ENCODE measurements at regions not wholly inside any gene's neighbourhood (a gene's known extent, or its start where the extent isn't known, plus 50 kb on each side); places are given as distances from the start of the nearest gene placed in this dataset.

DNA sequence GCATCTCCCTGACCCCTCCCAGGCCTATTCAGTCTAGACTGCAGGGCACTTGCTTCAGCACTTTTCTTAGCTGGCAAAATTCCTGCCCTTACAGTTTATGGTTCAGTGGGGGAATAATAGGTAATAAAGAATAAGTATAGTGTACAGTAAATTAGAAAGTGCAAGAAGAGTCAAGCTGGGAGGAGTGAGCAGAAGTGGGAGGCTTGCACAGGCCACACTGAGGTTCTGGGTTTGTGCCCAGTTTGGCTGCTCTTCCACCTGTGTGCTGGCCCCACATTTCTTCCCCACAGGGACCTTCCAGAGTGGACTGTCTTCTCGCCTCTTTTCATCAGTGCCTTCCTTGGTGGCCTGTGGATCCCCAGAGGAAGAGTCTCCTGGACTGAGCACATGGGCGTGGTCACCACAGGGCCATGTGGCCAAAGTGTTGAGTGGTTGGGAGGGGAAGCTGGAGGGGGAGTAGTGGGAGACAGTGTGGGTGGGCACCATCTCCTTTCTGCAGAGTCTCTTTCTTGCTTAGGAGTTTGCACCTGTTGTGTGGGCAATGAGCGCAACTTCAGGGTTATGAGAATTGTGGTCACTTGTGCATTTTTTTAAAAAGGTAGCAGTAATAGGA, 128.6 kb upstream of the ZSWIM2 start:
- TF ChIP-seq, protein P1, sequence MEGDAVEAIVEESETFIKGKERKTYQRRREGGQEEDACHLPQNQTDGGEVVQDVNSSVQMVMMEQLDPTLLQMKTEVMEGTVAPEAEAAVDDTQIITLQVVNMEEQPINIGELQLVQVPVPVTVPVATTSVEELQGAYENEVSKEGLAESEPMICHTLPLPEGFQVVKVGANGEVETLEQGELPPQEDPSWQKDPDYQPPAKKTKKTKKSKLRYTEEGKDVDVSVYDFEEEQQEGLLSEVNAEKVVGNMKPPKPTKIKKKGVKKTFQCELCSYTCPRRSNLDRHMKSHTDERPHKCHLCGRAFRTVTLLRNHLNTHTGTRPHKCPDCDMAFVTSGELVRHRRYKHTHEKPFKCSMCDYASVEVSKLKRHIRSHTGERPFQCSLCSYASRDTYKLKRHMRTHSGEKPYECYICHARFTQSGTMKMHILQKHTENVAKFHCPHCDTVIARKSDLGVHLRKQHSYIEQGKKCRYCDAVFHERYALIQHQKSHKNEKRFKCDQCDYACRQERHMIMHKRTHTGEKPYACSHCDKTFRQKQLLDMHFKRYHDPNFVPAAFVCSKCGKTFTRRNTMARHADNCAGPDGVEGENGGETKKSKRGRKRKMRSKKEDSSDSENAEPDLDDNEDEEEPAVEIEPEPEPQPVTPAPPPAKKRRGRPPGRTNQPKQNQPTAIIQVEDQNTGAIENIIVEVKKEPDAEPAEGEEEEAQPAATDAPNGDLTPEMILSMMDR (IDR thresholded peaks at IDR 0.05), result no peak
- TF ChIP-seq POLR2A (IDR thresholded peaks at IDR 0.05), result no peak
- TF ChIP-seq EP300 (IDR thresholded peaks at IDR 0.05), result no peak

Data from tibial nerve (tissue), 4 donors.